GM18520 (cell line): ENCODE measurements at regions not wholly inside any gene's neighbourhood (a gene's known extent, or its start where the extent isn't known, plus 50 kb on each side); places are given as distances from the start of the nearest gene placed in this dataset.

Experiments used
- ATAC-seq: cut with Tn5 transposase; IDR thresholded peaks from one replicate; pipeline ENCODE4 v1.9.1; 2021; ENCODE audit not compliant: unreplicated experiment

- no peak for ATAC-seq
Observed at GRCh38 chr4:27467351-27467750, 606.7 kb downstream of the STIM2 start.

GRCh38 chr4:27472364-27472763 lies 611.7 kb downstream of the STIM2 start:
- ATAC-seq = no peak

GRCh38 chr4:27474691-27475090 lies 614.0 kb downstream of the STIM2 start:
- ATAC-seq = no peak

- no peak for ATAC-seq
Observed at GRCh38 chr4:27484216-27484615, 623.6 kb downstream of the STIM2 start.

- no peak for ATAC-seq
Observed at GRCh38 chr4:27490315-27490714, 629.7 kb downstream of the STIM2 start.

GRCh38 chr4:27490766-27491165 lies 630.1 kb downstream of the STIM2 start:
- no peak for ATAC-seq

- no peak for ATAC-seq
Observed at GRCh38 chr4:27506401-27506800, 645.8 kb downstream of the STIM2 start.

GRCh38 chr4:27514711-27515110 lies 654.1 kb downstream of the STIM2 start:
- no peak for ATAC-seq

GRCh38 chr4:27515140-27515539 lies 654.5 kb downstream of the STIM2 start:
- no peak for ATAC-seq

GRCh38 chr4:27518876-27519275 lies 658.2 kb downstream of the STIM2 start:
- ATAC-seq = no peak

- ATAC-seq = no peak
Observed at GRCh38 chr4:27524224-27524623, 663.6 kb downstream of the STIM2 start.

GRCh38 chr4:27534488-27534887 lies 673.8 kb downstream of the STIM2 start:
- no peak for ATAC-seq

- no peak for ATAC-seq
Observed at GRCh38 chr4:27568236-27568951, 707.8 kb downstream of the STIM2 start.

- ATAC-seq = no peak
Observed at GRCh38 chr4:27568952-27569319, 708.3 kb downstream of the STIM2 start.

- no peak for ATAC-seq
Observed at GRCh38 chr4:27574743-27575142, 714.1 kb downstream of the STIM2 start.

- ATAC-seq = no peak
Observed at GRCh38 chr4:27577951-27578350, 717.3 kb downstream of the STIM2 start.

- no peak for ATAC-seq
Observed at GRCh38 chr4:27592738-27593137, 732.1 kb downstream of the STIM2 start.

- no peak for ATAC-seq
Observed at GRCh38 chr4:27594922-27595321, 734.3 kb downstream of the STIM2 start.

GRCh38 chr4:27595571-27596360 lies 735.1 kb downstream of the STIM2 start:
- ATAC-seq = no peak

- ATAC-seq = no peak
Observed at GRCh38 chr4:27602172-27602571, 741.5 kb downstream of the STIM2 start.

- no peak for ATAC-seq
Observed at GRCh38 chr4:27604692-27605091, 744.1 kb downstream of the STIM2 start.

GRCh38 chr4:27616166-27616565 lies 755.5 kb downstream of the STIM2 start:
- ATAC-seq = no peak

- ATAC-seq = no peak
Observed at GRCh38 chr4:27619435-27619834, 758.8 kb downstream of the STIM2 start.
